IMR-90 (cell line): ENCODE measurements at regions not wholly inside any gene's neighbourhood (a gene's known extent, or its start where the extent isn't known, plus 50 kb on each side); places are given as distances from the start of the nearest gene placed in this dataset.

Source experiments
- ATAC-seq: fragments of 200-7000 bp; cut with Tn5 transposase; 2 replicates; pipeline ENCODE4 v1.9.1; 2020; ENCODE audit warnings: low read depth, mild to moderate bottlenecking, moderate library complexity
- BruUV-seq: library from RNA; stranded (reverse); fragments of 400-500 nt; replicated peaks from 2 replicates; lab custom pipeline; 2021; lab: Mats Ljungman, UMichigan
- CTCF ChIA-PET: fragments of 300-600 bp; formaldehyde crosslinking; extraction: SDS; loops from one replicate; lab custom pipeline; 2021; ENCODE audit warnings: antibody characterized with exemption; lab: Yijun Ruan, JAX
- POLR2A ChIA-PET: fragments of 300-600 bp; sonication (Branson Sonifier 250); formaldehyde crosslinking; loops from one replicate; lab custom pipeline; 2022; ENCODE audit warnings: antibody characterized with exemption; ENCODE audit not compliant: unreplicated experiment; lab: Charles Lee
- DNase-seq: peaks from one replicate; pipeline ENCODE4 v3.0.0; 2013
- H2AFZ ChIP-seq: replicated peaks from 2 replicates; pipeline ENCODE3; 2013; ENCODE audit warnings: low read length, mild to moderate bottlenecking; ENCODE audit not compliant: poor library complexity
- H2AK5ac ChIP-seq: 2 replicates; pipeline ENCODE4 v1.6.1; 2013; ENCODE audit warnings: low read depth, low read length, inconsistent platforms
- H2AK9ac ChIP-seq: replicated peaks from 2 replicates; pipeline ENCODE3; 2013; ENCODE audit warnings: mild to moderate bottlenecking, low read depth, low read length, moderate library complexity; ENCODE audit not compliant: poor library complexity
- H2BK120ac ChIP-seq: 2 replicates; pipeline ENCODE4 v1.6.1; 2013; ENCODE audit warnings: low read depth, low read length, inconsistent platforms
- H2BK15ac ChIP-seq: 3 replicates; pipeline ENCODE4 v1.6.1; 2013; ENCODE audit warnings: low read depth, low read length, inconsistent platforms
- H2BK20ac ChIP-seq: 2 replicates; pipeline ENCODE4 v1.6.1; 2013; ENCODE audit warnings: low read depth, mild to moderate bottlenecking, inconsistent platforms, low read length, moderate library complexity
- H2BK5ac ChIP-seq: 2 replicates; pipeline ENCODE4 v1.6.1; 2013; ENCODE audit warnings: mild to moderate bottlenecking, low read depth, low read length, inconsistent platforms; ENCODE audit not compliant: poor library complexity, severe bottlenecking
- H3K14ac ChIP-seq: replicated peaks from 2 replicates; pipeline ENCODE4 v1.6.1; 2013; ENCODE audit warnings: low read depth, low read length, inconsistent platforms
- H3K18ac ChIP-seq: 2 replicates; pipeline ENCODE4 v1.6.1; 2013; ENCODE audit warnings: low read depth, low read length, control low read depth
- H3K23ac ChIP-seq: 2 replicates; pipeline ENCODE4 v1.6.1; 2013; ENCODE audit warnings: low read depth, low read length, inconsistent platforms
- H3K27ac ChIP-seq: 2 replicates; pipeline ENCODE4 v1.5.1; 2013; ENCODE audit warnings: mild to moderate bottlenecking, control low read depth, low read length; ENCODE audit not compliant: insufficient read depth
- H3K27me3 ChIP-seq: 2 replicates; pipeline ENCODE4 v1.6.1; 2013; ENCODE audit warnings: low read length; ENCODE audit not compliant: control insufficient read depth, insufficient read depth
- H3K36me3 ChIP-seq: 2 replicates; pipeline ENCODE4 v1.6.1; 2013; ENCODE audit warnings: low read length, mixed read lengths; ENCODE audit not compliant: control insufficient read depth, insufficient read depth
- H3K4ac ChIP-seq: 2 replicates; pipeline ENCODE4 v1.6.1; 2013; ENCODE audit warnings: low read depth, low read length, inconsistent platforms
- H3K4me1 ChIP-seq: 2 replicates; pipeline ENCODE4 v1.6.1; 2013; ENCODE audit warnings: low read length, mixed read lengths; ENCODE audit not compliant: control insufficient read depth, insufficient read depth
- H3K4me2 ChIP-seq: 2 replicates; pipeline ENCODE4 v1.6.1; 2013; ENCODE audit warnings: low read depth, mild to moderate bottlenecking, control low read depth, low read length, moderate library complexity
- H3K4me3 ChIP-seq: 2 replicates; pipeline ENCODE4 v1.5.1; 2013; ENCODE audit warnings: low read depth, mild to moderate bottlenecking, control low read depth, low read length, moderate library complexity; ENCODE audit not compliant: insufficient read depth
- H3K56ac ChIP-seq: 2 replicates; pipeline ENCODE4 v1.6.1; 2013; ENCODE audit warnings: low read length, inconsistent platforms; ENCODE audit not compliant: insufficient read depth; ENCODE audit errors: extremely low read depth
- H3K79me1 ChIP-seq, 2 experiments: 2 replicates each; pipeline ENCODE4 v1.6.1; 2013; ENCODE audit warnings: low read length in 2 of 2, inconsistent platforms in 1 of 2, low read depth in 1 of 2
- H3K9ac ChIP-seq: 2 replicates; pipeline ENCODE4 v1.6.1; 2013; ENCODE audit warnings: low read depth, low read length, control low read depth
- H3K9me1 ChIP-seq: 2 replicates; pipeline ENCODE4 v1.6.1; 2013; ENCODE audit warnings: low read length, inconsistent platforms; ENCODE audit not compliant: insufficient read depth
- H3K9me3 ChIP-seq: 2 replicates; pipeline ENCODE4 v1.6.1; 2013; ENCODE audit warnings: low read length; ENCODE audit not compliant: control insufficient read depth, insufficient read depth
- H4K20me1 ChIP-seq: 2 replicates; pipeline ENCODE4 v1.6.1; 2013; ENCODE audit warnings: low read length, inconsistent platforms; ENCODE audit not compliant: insufficient read depth
- H4K5ac ChIP-seq: 2 replicates; pipeline ENCODE4 v1.6.1; 2013; ENCODE audit warnings: mild to moderate bottlenecking, low read depth, low read length, control low read depth
- H4K8ac ChIP-seq, 2 experiments: 2 replicates each; pipeline ENCODE4 v1.6.1; 2013; ENCODE audit warnings: low read depth in 2 of 2, low read length in 2 of 2, control low read depth in 1 of 2, inconsistent platforms in 1 of 2
- H4K91ac ChIP-seq: 2 replicates; pipeline ENCODE4 v1.6.1; 2013; ENCODE audit warnings: low read depth, low read length, inconsistent platforms; ENCODE audit not compliant: insufficient read depth
- BHLHE40 ChIP-seq: fragments of 150-350 bp; IDR thresholded peaks from 2 replicates; pipeline ENCODE4 v1.6.1; 2016; ENCODE audit warnings: mild to moderate bottlenecking, low read depth, low read length
- CHD1 ChIP-seq: IDR thresholded peaks from 2 replicates; pipeline ENCODE4 v1.6.1; 2012; ENCODE audit warnings: low read depth, low read length, improper control_type of control experiment
- MAFK ChIP-seq: IDR thresholded peaks from 2 replicates; pipeline ENCODE4 v1.6.1; 2012; ENCODE audit warnings: low read depth, low read length, improper control_type of control experiment
- NFE2L2 ChIP-seq: fragments of 150-350 bp; IDR thresholded peaks from 2 replicates; pipeline ENCODE4 v1.6.1; 2016; ENCODE audit warnings: low read depth, mild to moderate bottlenecking, low read length
- POLR2A ChIP-seq: IDR thresholded peaks from 2 replicates; pipeline ENCODE4 v1.6.1; 2012; ENCODE audit warnings: mild to moderate bottlenecking, low read depth, low read length
- RAD21 ChIP-seq: IDR thresholded peaks from 2 replicates; pipeline ENCODE4 v1.6.1; 2012; ENCODE audit warnings: low read length, improper control_type of control experiment
- RCOR1 ChIP-seq: IDR thresholded peaks from 2 replicates; pipeline ENCODE4 v1.6.1; 2012; ENCODE audit warnings: mild to moderate bottlenecking, low read length, improper control_type of control experiment; ENCODE audit not compliant: insufficient replicate concordance
- RFX5 ChIP-seq: IDR thresholded peaks from 2 replicates; pipeline ENCODE4 v1.8.0; 2012; ENCODE audit warnings: low read depth, mild to moderate bottlenecking, low read length, moderate library complexity
- SMC3 ChIP-seq: fragments of 150-350 bp; IDR thresholded peaks from 2 replicates; pipeline ENCODE4 v1.6.1; 2016; ENCODE audit warnings: low read depth, mild to moderate bottlenecking, antibody characterized with exemption, low read length, moderate library complexity
- WGBS, 2 experiments: methylation state at CpG; one replicate each; pipeline versions ENCODE4 v1.1.5 to v1.1.7; 2013; ENCODE audit warnings: missing lambda C conversion rate in 2 of 2; ENCODE audit not compliant: insufficient read length in 1 of 2; ENCODE audit errors: extremely low coverage in 2 of 2; 5-methylcytosine and 5-hydroxymethylcytosine counted together
- dilution Hi-C: fragments of 300-500 bp; cut with HindIII; formaldehyde crosslinking; loops from one replicate; pipeline ENCODE4 v1.14.3; 2018; ENCODE audit warnings: low sequenced_read_pairs; ENCODE audit not compliant: unreplicated experiment
- in situ Hi-C: fragments of 300-500 bp; cut with MboI; formaldehyde crosslinking; loops from 3 replicates; pipeline ENCODE4 v1.14.3; 2019; ENCODE audit warnings: low sequenced_read_pairs, inconsistent platforms, mixed read lengths
- intact Hi-C: fragments of 100-400 bp; cut with micrococcal nuclease; formaldehyde crosslinking; loops from 2 replicates; pipeline ENCODE4 v1.10.0; 2022

DNA sequence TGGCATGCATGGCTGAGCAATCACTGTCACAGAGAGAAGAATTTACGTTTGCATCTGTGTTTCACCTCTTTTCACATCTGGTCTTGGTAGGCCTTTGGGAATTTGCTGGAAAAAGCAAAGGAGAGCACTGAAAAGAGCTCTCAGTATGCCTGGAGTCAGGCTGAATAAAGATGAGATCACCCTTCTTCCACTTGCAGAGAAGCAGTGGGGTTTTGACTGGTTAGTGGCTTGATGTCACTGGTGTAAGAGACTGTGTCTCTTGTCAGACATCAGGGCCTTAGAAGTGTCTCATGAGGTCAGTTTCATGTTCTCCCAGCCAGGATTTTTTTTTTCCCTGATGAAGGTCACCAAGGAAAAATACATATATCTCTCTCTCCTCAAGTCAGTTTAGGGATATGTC, 353.8 kb downstream of the INSIG2 start:
- Histone ChIP-seq H3K4me2 (no peak overlapping the region), H2BK120ac (no peak overlapping the region), H4K20me1 (no peaks in the 10 kb centered on the region), H2BK20ac (no peak overlapping the region), H4K91ac (no peak overlapping the region), H3K9me1 (no peaks in the 10 kb centered on the region), H3K56ac (no peak overlapping the region), H3K4ac (no peak overlapping the region), H3K14ac (no peak overlapping the region), H3K4me1 (no peaks in the 10 kb centered on the region), H3K18ac (no peak overlapping the region), H3K36me3 (no peaks in the 10 kb centered on the region), H3K27ac (no peak overlapping the region), H3K79me1 (no peaks in the 10 kb centered on the region), H3K23ac (no peak overlapping the region), H2AK5ac (no peak overlapping the region), H3K4me3 (no peak overlapping the region), H2BK15ac (no peak overlapping the region), H3K27me3 (no peaks in the 10 kb centered on the region), H4K8ac (no peak overlapping the region), H2BK5ac (no peak overlapping the region), H2AFZ (no peak overlapping the region), H3K9me3 (no peaks in the 10 kb centered on the region), H4K5ac (no peak overlapping the region), H3K9ac (no peak overlapping the region), H2AK9ac (no peak overlapping the region)
- 40% methylated on average over 1 of the region's 1 CpG; no CpG with 5 or more reads in 1 of the 2 experiments for WGBS, 2 experiments
- intact Hi-C loops (no loop called here), in situ Hi-C loops (no loop called here), dilution Hi-C loops (no loop called here)
- ATAC-seq (no peak), DNase-seq (no peak)
- CTCF ChIA-PET = no interaction called here
- POLR2A ChIA-PET = no interaction called here
- TF ChIP-seq CHD1 (no peak), RFX5 (no peak), BHLHE40 (no peak), NFE2L2 (no peak), RCOR1 (no peak), POLR2A (no peak), RAD21 (no peak), MAFK (no peak), SMC3 (no peak)
- BruUV-seq = no TSS peak
